A549 (cell line): ENCODE measurements at regions not wholly inside any gene's neighbourhood (a gene's known extent, or its start where the extent isn't known, plus 50 kb on each side); places are given as distances from the start of the nearest gene placed in this dataset.

ENCODE experiments used
- ATAC-seq, 2 experiments: fragments of 200-7000 bp in 1 of 2; fragments of >200 bp in 1 of 2; cut with Nextera tagmentation in 1 of 2; cut with Tn5 transposase in 1 of 2; 3 replicates each; pipeline versions ENCODE4 v1.8.0 to v1.9.1; 2018 to 2020; ENCODE audit warnings: mild to moderate bottlenecking in 1 of 2, moderate library complexity in 1 of 2
- CTCF ChIA-PET: fragments of 300-600 bp; sonication (Branson Sonifier 250); formaldehyde crosslinking; extraction: SDS; loops from one replicate; lab custom pipeline; 2021; ENCODE audit warnings: antibody characterized with exemption, inconsistent platforms; lab: Yijun Ruan, JAX
- POLR2A ChIA-PET: fragments of 350-600 bp; formaldehyde crosslinking; extraction: SDS; loops from one replicate; lab custom pipeline; 2021; ENCODE audit warnings: antibody characterized with exemption, inconsistent platforms; lab: Yijun Ruan, JAX
- DNase-seq, 2 experiments: peaks; one replicate each; pipeline versions ENCODE4 v3.0.0 to v3.0.0-alpha.2; 2011 to 2016; ENCODE audit warnings: low read depth in 1 of 2, low spot score in 1 of 2
- FAIRE-seq: peaks from 2 replicates; lab custom pipeline; 2011; peaks lifted over from hg19 to GRCh38; lab: Jason Lieb, UNC
- H3K27ac ChIP-seq, 2 experiments: fragments of >200 bp; sonication (Bioruptor Twin); formaldehyde crosslinking; 3 replicates each; pipeline ENCODE4 v1.5.1; 2016 to 2017
- H3K4me1 ChIP-seq: fragments of >200 bp; sonication (Bioruptor Twin); formaldehyde crosslinking; 3 replicates; pipeline ENCODE4 v1.6.1; 2016
- H3K4me2 ChIP-seq: fragments of >200 bp; sonication (Bioruptor Twin); formaldehyde crosslinking; 3 replicates; pipeline ENCODE4 v1.6.1; 2016
- H3K4me3 ChIP-seq: fragments of >200 bp; sonication (Bioruptor Twin); formaldehyde crosslinking; 3 replicates; pipeline ENCODE4 v1.5.1; 2016
- H3K9me3 ChIP-seq: fragments of >200 bp; sonication (Bioruptor Twin); formaldehyde crosslinking; 3 replicates; pipeline ENCODE4 v1.6.1; 2016
- BHLHE40 ChIP-seq: IDR thresholded peaks from 2 replicates; pipeline ENCODE4 v1.6.1; 2012; ENCODE audit warnings: low read depth, low read length, inconsistent platforms
- CBX2 ChIP-seq: fragments of 200-600 bp; sonication (generic); IDR thresholded peaks from 2 replicates; pipeline ENCODE4 v1.6.1; 2016; ENCODE audit warnings: low read depth, mild to moderate bottlenecking, borderline replicate concordance
- CBX8 ChIP-seq: fragments of 200-600 bp; sonication (generic); IDR thresholded peaks from 2 replicates; pipeline ENCODE4 v1.6.1; 2016
- CHD4 ChIP-seq: fragments of 200-600 bp; sonication (generic); IDR thresholded peaks from 2 replicates; pipeline ENCODE4 v1.6.1; 2016; ENCODE audit warnings: antibody characterized with exemption, mild to moderate bottlenecking, borderline replicate concordance
- EHMT2 ChIP-seq: fragments of 200-600 bp; sonication (generic); IDR thresholded peaks from 2 replicates; pipeline ENCODE4 v1.6.1; 2016; ENCODE audit warnings: antibody characterized with exemption, low read depth, mild to moderate bottlenecking, moderate library complexity
- ESRRA ChIP-seq: fragments of 150-350 bp; IDR thresholded peaks from 2 replicates; pipeline ENCODE4 v1.6.1; 2014; ENCODE audit warnings: mild to moderate bottlenecking, low read length, borderline replicate concordance
- FOSL2 ChIP-seq, 2 experiments: fragments of 450-650 bp in 1 of 2; fragments of >200 bp in 1 of 2; sonication (Bioruptor Twin) in 1 of 2; formaldehyde crosslinking; IDR thresholded peaks; 2 replicates each; pipeline versions ENCODE4 v1.5.0 to v1.6.1; 2016 to 2020; ENCODE audit warnings: mild to moderate bottlenecking in 1 of 2, moderate library complexity in 1 of 2
- FOXS1 ChIP-seq: fragments of 250-450 bp; sonication (Bioruptor Pico); IDR thresholded peaks from 2 replicates; pipeline ENCODE4 v1.5.0; 2020; ENCODE audit warnings: mild to moderate bottlenecking, moderate library complexity
- HEYL ChIP-seq: fragments of 250-450 bp; sonication (Bioruptor Pico); IDR thresholded peaks from 2 replicates; pipeline ENCODE4 v1.8.0; 2021; ENCODE audit warnings: mild to moderate bottlenecking, moderate library complexity
- HOXA7 ChIP-seq: fragments of 250-450 bp; sonication (Bioruptor Pico); IDR thresholded peaks from 2 replicates; pipeline ENCODE4 v1.5.0; 2020; ENCODE audit warnings: mild to moderate bottlenecking, moderate library complexity
- HOXB13 ChIP-seq: fragments of 250-450 bp; sonication (Bioruptor Pico); IDR thresholded peaks from 2 replicates; pipeline ENCODE4 v1.5.0; 2020; ENCODE audit warnings: low read depth, mild to moderate bottlenecking, moderate library complexity
- HOXB5 ChIP-seq: fragments of 250-450 bp; sonication (Bioruptor Pico); IDR thresholded peaks from 2 replicates; pipeline ENCODE4 v1.5.0; 2020; ENCODE audit warnings: mild to moderate bottlenecking, moderate library complexity
- JUN ChIP-seq, 2 experiments: fragments of >200 bp; sonication (Bioruptor Twin); formaldehyde crosslinking; IDR thresholded peaks; 2 replicates in 1 of 2; 3 replicates in 1 of 2; pipeline ENCODE4 v1.6.1; 2016 to 2017
- JUNB ChIP-seq: fragments of >200 bp; sonication (Bioruptor Twin); formaldehyde crosslinking; IDR thresholded peaks from 2 replicates; pipeline ENCODE4 v1.6.1; 2016
- MAFK ChIP-seq: fragments of 450-650 bp; IDR thresholded peaks from 2 replicates; pipeline ENCODE4 v1.6.1; 2014; ENCODE audit not compliant: partially characterized antibody
- MAZ ChIP-seq: fragments of 150-350 bp; IDR thresholded peaks from 2 replicates; pipeline ENCODE4 v1.6.1; 2014; ENCODE audit warnings: antibody characterized with exemption, low read depth, low read length, borderline replicate concordance
- NFE2L2 ChIP-seq: fragments of 150-350 bp; conservative IDR thresholded peaks from 2 replicates; pipeline ENCODE4 v1.6.1; 2014; ENCODE audit warnings: low read length
- NR3C1 ChIP-seq: fragments of >200 bp; sonication (Bioruptor Twin); formaldehyde crosslinking; IDR thresholded peaks from 3 replicates; pipeline ENCODE4 v1.6.1; 2017
- PHF8 ChIP-seq: fragments of 200-600 bp; sonication (generic); IDR thresholded peaks from 2 replicates; pipeline ENCODE4 v1.6.1; 2016; ENCODE audit warnings: low read depth, mild to moderate bottlenecking, antibody characterized with exemption, moderate library complexity, borderline replicate concordance
- POLR2A ChIP-seq: IDR thresholded peaks from 2 replicates; pipeline ENCODE4 v1.6.1; 2012; ENCODE audit warnings: mild to moderate bottlenecking, low read length
- RCOR1 ChIP-seq: fragments of 150-350 bp; IDR thresholded peaks from 2 replicates; pipeline ENCODE4 v1.6.1; 2014; ENCODE audit warnings: antibody characterized with exemption, low read length, low read depth
- RNF2 ChIP-seq: fragments of 200-600 bp; sonication (generic); IDR thresholded peaks from 2 replicates; pipeline ENCODE4 v1.6.1; 2016; ENCODE audit warnings: low read depth, mild to moderate bottlenecking, antibody characterized with exemption, moderate library complexity, borderline replicate concordance
- SMC3 ChIP-seq: fragments of >200 bp; sonication (Bioruptor Twin); formaldehyde crosslinking; IDR thresholded peaks from 3 replicates; pipeline ENCODE4 v1.6.1; 2018; ENCODE audit warnings: inconsistent platforms
- SREBF2 ChIP-seq: fragments of 450-650 bp; IDR thresholded peaks from 2 replicates; pipeline ENCODE4 v1.6.1; 2014; ENCODE audit warnings: mild to moderate bottlenecking, moderate library complexity
- TFCP2L1 ChIP-seq: fragments of 250-450 bp; sonication (Bioruptor Pico); IDR thresholded peaks from 2 replicates; pipeline ENCODE4 v1.5.0; 2021; ENCODE audit warnings: mild to moderate bottlenecking
- TP53 ChIP-seq: fragments of 250-450 bp; sonication (Bioruptor Pico); IDR thresholded peaks from 2 replicates; pipeline ENCODE4 v1.5.0; 2021; ENCODE audit warnings: mild to moderate bottlenecking, moderate library complexity
- ZFP36 ChIP-seq: fragments of 450-650 bp; IDR thresholded peaks from 2 replicates; pipeline ENCODE4 v1.6.1; 2014; ENCODE audit warnings: borderline replicate concordance; ENCODE audit not compliant: partially characterized antibody
- ZNF302 ChIP-seq: fragments of 250-450 bp; sonication (Bioruptor Pico); IDR thresholded peaks from 2 replicates; pipeline ENCODE4 v1.9.0; 2021; ENCODE audit warnings: inconsistent platforms, mild to moderate bottlenecking, moderate library complexity
- ZSCAN20 ChIP-seq: fragments of 250-450 bp; sonication (Bioruptor Pico); IDR thresholded peaks from 2 replicates; pipeline ENCODE4 v1.8.0; 2022; ENCODE audit warnings: mild to moderate bottlenecking, moderate library complexity
- WGBS: methylation state at CpG from one replicate; pipeline ENCODE4 v1.1.6; 2017; ENCODE audit errors: missing lambda C conversion rate; 5-methylcytosine and 5-hydroxymethylcytosine counted together
- TF ChIP-seq, protein P1 (sequence below): fragments of >200 bp; sonication (Bioruptor Twin); formaldehyde crosslinking; IDR thresholded peaks from 3 replicates; pipeline ENCODE4 v1.5.1; 2016
- TF ChIP-seq, protein P2 (sequence below): fragments of >200 bp; sonication (Bioruptor Twin); formaldehyde crosslinking; IDR thresholded peaks from 3 replicates; pipeline ENCODE4 v1.6.1; 2016
- TF ChIP-seq, protein P3 (sequence below): IDR thresholded peaks from 2 replicates; pipeline ENCODE4 v1.6.1; 2012; ENCODE audit warnings: low read depth, borderline replicate concordance
- TF ChIP-seq, protein P4 (sequence below): fragments of 450-650 bp; IDR thresholded peaks from 2 replicates; pipeline ENCODE4 v1.6.1; 2014; ENCODE audit warnings: antibody characterized with exemption
- TF ChIP-seq, protein P5 (sequence below): fragments of 250-450 bp; sonication (Bioruptor Pico); IDR thresholded peaks from 2 replicates; pipeline ENCODE4 v1.5.0; 2020; ENCODE audit warnings: low read depth, mild to moderate bottlenecking, moderate library complexity

DNA sequence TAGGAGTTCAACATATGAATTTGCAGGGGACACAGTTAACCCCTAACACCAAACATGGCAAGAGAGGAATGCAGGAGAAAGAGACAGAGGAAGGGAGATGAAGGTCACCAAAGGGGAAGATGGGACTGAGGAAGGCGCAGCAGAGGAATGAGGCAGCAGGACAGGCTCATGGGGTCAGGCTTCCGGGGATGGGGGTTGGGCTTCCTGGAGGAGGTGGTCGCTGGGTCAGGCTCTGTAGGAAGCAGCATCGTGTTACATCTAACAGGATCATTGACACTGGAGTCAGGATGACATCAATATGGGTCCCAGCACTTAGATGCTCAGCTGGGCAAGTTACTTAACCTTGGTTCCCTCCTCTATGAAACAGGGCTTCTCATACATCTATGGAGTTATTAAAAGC lies 113.2 kb downstream of the NPTX2 start:
- CTCF ChIA-PET: interaction anchor here (1.4 to 3.1 kb wide), 2 partner anchors 16 to 296 kb away, joined by 3 to 21 read pairs; no protein-coding TSS in a partner anchor
- 30% methylated on average over 4 of the region's 4 CpGs for WGBS

DNA sequence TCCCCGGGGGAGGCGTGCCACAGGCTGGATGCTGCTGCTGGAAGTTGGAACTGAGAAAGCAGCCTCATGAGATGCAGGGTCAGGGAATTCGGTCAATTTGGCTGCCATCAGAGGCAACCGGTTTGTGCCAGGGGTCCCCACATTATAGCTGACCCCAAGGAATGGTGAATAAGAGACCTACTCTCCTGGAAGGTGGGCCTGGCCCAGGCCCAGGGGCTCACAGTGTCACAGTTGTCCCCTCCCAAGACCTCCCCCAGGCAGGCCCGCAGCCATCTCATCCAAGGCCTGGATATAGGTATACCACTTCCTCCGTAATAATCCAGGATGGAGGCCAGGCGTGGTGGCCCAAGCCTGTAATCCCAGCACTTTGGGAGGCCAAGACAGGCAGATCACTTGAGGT lies 114.6 kb downstream of the NPTX2 start:
- DNase-seq: no peak
- POLR2A ChIA-PET: no interaction called here

More for the DNA sequence above, 113.2 kb downstream of the NPTX2 start:
- Histone ChIP-seq H3K4me1 (peaks cover 4% of the 10 kb centered on the region; the same call in 1 of the 3 replicates), H3K9me3 (peaks cover 9% of the 10 kb centered on the region), H3K4me3 (no peak overlapping the region), H3K4me2 (no peak overlapping the region), H3K27ac (no peak overlapping the region)
- DNase-seq: no peak
- FAIRE-seq: no peak
- no peak for ATAC-seq
- POLR2A ChIA-PET: no interaction called here
- TF ChIP-seq CBX2 (no peak), HOXB5 (CRISPR knock-in tag) (no peak), TP53 (CRISPR knock-in tag) (no peak), POLR2A (no peak), NR3C1 (no peak), HOXA7 (CRISPR knock-in tag) (no peak), EHMT2 (no peak), HEYL (no peak), NFE2L2 (no peak), FOSL2 (IDR thresholded peaks at IDR 0.05) (no peak), FOSL2 (CRISPR knock-in tag; IDR thresholded peaks at IDR 0.05) (no peak), FOXS1 (CRISPR knock-in tag) (no peak), CHD4 (no peak), HOXB13 (CRISPR knock-in tag) (no peak), SREBF2 (no peak), JUN (IDR thresholded peaks at IDR 0.05) (no peak), MAZ (no peak), BHLHE40 (no peak)
- TF ChIP-seq, protein P1, sequence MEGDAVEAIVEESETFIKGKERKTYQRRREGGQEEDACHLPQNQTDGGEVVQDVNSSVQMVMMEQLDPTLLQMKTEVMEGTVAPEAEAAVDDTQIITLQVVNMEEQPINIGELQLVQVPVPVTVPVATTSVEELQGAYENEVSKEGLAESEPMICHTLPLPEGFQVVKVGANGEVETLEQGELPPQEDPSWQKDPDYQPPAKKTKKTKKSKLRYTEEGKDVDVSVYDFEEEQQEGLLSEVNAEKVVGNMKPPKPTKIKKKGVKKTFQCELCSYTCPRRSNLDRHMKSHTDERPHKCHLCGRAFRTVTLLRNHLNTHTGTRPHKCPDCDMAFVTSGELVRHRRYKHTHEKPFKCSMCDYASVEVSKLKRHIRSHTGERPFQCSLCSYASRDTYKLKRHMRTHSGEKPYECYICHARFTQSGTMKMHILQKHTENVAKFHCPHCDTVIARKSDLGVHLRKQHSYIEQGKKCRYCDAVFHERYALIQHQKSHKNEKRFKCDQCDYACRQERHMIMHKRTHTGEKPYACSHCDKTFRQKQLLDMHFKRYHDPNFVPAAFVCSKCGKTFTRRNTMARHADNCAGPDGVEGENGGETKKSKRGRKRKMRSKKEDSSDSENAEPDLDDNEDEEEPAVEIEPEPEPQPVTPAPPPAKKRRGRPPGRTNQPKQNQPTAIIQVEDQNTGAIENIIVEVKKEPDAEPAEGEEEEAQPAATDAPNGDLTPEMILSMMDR: no peak
- TF ChIP-seq, protein P2, sequence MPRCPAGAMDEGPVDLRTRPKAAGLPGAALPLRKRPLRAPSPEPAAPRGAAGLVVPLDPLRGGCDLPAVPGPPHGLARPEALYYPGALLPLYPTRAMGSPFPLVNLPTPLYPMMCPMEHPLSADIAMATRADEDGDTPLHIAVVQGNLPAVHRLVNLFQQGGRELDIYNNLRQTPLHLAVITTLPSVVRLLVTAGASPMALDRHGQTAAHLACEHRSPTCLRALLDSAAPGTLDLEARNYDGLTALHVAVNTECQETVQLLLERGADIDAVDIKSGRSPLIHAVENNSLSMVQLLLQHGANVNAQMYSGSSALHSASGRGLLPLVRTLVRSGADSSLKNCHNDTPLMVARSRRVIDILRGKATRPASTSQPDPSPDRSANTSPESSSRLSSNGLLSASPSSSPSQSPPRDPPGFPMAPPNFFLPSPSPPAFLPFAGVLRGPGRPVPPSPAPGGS: no peak
- TF ChIP-seq, protein P3, sequence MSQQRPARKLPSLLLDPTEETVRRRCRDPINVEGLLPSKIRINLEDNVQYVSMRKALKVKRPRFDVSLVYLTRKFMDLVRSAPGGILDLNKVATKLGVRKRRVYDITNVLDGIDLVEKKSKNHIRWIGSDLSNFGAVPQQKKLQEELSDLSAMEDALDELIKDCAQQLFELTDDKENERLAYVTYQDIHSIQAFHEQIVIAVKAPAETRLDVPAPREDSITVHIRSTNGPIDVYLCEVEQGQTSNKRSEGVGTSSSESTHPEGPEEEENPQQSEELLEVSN: no peak

More for the DNA sequence above, 114.6 kb downstream of the NPTX2 start:
- CTCF ChIA-PET: interaction anchor here (0.6 to 3.1 kb wide), 3 partner anchors 11 to 28 kb away, joined by 3 to 21 read pairs (median 5); no protein-coding TSS in a partner anchor
- ATAC-seq: no peak
- no peak overlapping the region for H3K4me2 ChIP-seq
- FAIRE-seq: no peak
- 89% methylated on average over 5 of the region's 7 CpGs for WGBS
- peaks cover 9% of the 10 kb centered on the region for H3K9me3 ChIP-seq
- peaks cover 4% of the 10 kb centered on the region; the same call in 1 of the 3 replicates for H3K4me1 ChIP-seq
- no peak overlapping the region for H3K27ac ChIP-seq
- no peak overlapping the region for H3K4me3 ChIP-seq
- no peak for TF ChIP-seq RCOR1
- no peak for TF ChIP-seq NFE2L2
- TF ChIP-seq MAFK: no peak
- TF ChIP-seq TFCP2L1 (CRISPR knock-in tag): no peak
- no peak for TF ChIP-seq ZFP36
- no peak for TF ChIP-seq SMC3
- TF ChIP-seq, protein P4, sequence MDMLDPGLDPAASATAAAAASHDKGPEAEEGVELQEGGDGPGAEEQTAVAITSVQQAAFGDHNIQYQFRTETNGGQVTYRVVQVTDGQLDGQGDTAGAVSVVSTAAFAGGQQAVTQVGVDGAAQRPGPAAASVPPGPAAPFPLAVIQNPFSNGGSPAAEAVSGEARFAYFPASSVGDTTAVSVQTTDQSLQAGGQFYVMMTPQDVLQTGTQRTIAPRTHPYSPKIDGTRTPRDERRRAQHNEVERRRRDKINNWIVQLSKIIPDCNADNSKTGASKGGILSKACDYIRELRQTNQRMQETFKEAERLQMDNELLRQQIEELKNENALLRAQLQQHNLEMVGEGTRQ: no peak
- no peak for TF ChIP-seq JUNB
- TF ChIP-seq CBX8: no peak
- no peak for TF ChIP-seq RNF2
- no peak for TF ChIP-seq ZNF302
- no peak for TF ChIP-seq PHF8
- no peak for TF ChIP-seq BHLHE40
- TF ChIP-seq ZSCAN20 (CRISPR knock-in tag): no peak
- no peak for TF ChIP-seq CBX2
- no peak for TF ChIP-seq MAZ
- TF ChIP-seq, protein P5, sequence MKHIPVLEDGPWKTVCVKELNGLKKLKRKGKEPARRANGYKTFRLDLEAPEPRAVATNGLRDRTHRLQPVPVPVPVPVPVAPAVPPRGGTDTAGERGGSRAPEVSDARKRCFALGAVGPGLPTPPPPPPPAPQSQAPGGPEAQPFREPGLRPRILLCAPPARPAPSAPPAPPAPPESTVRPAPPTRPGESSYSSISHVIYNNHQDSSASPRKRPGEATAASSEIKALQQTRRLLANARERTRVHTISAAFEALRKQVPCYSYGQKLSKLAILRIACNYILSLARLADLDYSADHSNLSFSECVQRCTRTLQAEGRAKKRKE: no peak
- no peak for TF ChIP-seq JUN (IDR thresholded peaks at IDR 0.05)
- TF ChIP-seq ESRRA: no peak
